Testis (tissue), 2 donors: ENCODE measurements at regions not wholly inside any gene's neighbourhood (a gene's known extent, or its start where the extent isn't known, plus 50 kb on each side); places are given as distances from the start of the nearest gene placed in this dataset.

Experiments
- DNase-seq: peaks from one replicate; pipeline ENCODE4 v3.0.0-alpha.2; 2019
- H3K27ac ChIP-seq, 2 donors: fragments of 200-600 bp; sonication (generic); one replicate each; pipeline ENCODE4 v1.5.1; 2019
- H3K27me3 ChIP-seq: fragments of 200-600 bp; sonication (generic); one replicate; pipeline ENCODE4 v1.5.1; 2019
- H3K36me3 ChIP-seq: fragments of 200-600 bp; sonication (generic); one replicate; pipeline ENCODE4 v1.5.1; 2017; ENCODE audit warnings: low read depth; ENCODE audit errors: missing control alignments
- H3K4me1 ChIP-seq: fragments of 200-600 bp; sonication (generic); one replicate; pipeline ENCODE4 v1.5.1; 2019
- H3K4me3 ChIP-seq, 2 donors: fragments of 200-600 bp; sonication (generic); one replicate each; pipeline ENCODE4 v1.5.1; 2017 to 2019
- H3K9me3 ChIP-seq: fragments of 200-600 bp; sonication (generic); one replicate; pipeline ENCODE4 v1.5.1; 2017
- POLR2A ChIP-seq: fragments of 450-650 bp; IDR thresholded peaks from one replicate; pipeline ENCODE4 v1.6.1; 2017; ENCODE audit warnings: antibody characterized with exemption, mild to moderate bottlenecking, moderate library complexity
- WGBS, 2 donors: methylation state at CpG; one replicate each; pipeline ENCODE4 v1.1.5; 2018; 5-methylcytosine and 5-hydroxymethylcytosine counted together
- intact Hi-C: fragments of 100-400 bp; cut with DNase I; formaldehyde crosslinking; loops from one replicate; pipeline ENCODE4 v1.15.1; 2023; ENCODE audit warnings: low total_unique reads
- TF ChIP-seq, protein P1 (sequence below), 3 experiments: fragments of 450-650 bp in 2 of 3; fragments of 200-600 bp in 1 of 3; sonication (generic) in 1 of 3; IDR thresholded peaks; one replicate each; pipeline ENCODE4 v1.5.1; 2016 to 2019; ENCODE audit warnings: antibody characterized with exemption in 3 of 3, mild to moderate bottlenecking in 2 of 3, moderate library complexity in 1 of 3

DNA sequence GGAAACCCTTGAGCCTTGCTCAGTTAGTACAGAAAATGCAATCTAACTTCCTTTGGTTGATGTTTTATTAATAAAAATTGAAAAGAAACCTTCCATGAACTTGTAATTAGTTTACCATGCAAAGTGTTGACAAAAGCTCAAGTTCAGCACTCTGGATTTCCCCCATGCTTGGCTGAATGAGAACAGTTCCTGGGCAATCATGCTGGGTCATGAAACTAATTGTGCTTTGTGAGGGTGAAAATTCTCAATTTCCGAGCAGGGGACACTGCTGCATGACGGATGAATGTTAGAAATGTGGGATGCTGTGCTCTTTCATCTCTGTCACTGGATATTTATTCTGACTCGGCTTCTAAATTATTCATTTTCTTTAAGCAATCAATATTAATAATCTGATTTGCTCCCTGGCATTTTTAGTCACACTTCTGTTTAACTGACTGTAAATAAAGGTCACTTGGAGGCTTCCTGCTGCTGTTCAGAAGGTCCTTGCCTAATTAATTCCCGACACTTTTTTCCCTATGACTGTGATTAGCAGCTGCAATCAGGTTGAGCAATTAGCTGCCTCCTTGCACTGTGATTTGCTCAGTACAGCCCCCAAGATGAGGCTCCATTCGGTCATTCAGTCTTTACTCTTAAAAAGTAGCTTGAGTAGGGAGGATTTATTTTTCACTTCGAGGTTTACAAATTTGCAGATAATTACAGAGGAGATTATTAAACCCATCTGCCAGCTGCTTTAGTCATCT, 678.1 kb upstream of the ZNF608 start:
- Histone ChIP-seq H3K9me3 (no peaks in the 10 kb centered on the region), H3K27me3 (no peaks in the 10 kb centered on the region), H3K4me1 (no peaks in the 10 kb centered on the region), H3K4me3 (no peak overlapping the region), H3K27ac (no peak overlapping the region), H3K36me3 (no peaks in the 10 kb centered on the region)
- WGBS, 2 donors: 59 to 65% methylated on average over 6 of the region's 6 CpGs
- intact Hi-C loops: no loop called here
- no peak for DNase-seq
- TF ChIP-seq, protein P1, sequence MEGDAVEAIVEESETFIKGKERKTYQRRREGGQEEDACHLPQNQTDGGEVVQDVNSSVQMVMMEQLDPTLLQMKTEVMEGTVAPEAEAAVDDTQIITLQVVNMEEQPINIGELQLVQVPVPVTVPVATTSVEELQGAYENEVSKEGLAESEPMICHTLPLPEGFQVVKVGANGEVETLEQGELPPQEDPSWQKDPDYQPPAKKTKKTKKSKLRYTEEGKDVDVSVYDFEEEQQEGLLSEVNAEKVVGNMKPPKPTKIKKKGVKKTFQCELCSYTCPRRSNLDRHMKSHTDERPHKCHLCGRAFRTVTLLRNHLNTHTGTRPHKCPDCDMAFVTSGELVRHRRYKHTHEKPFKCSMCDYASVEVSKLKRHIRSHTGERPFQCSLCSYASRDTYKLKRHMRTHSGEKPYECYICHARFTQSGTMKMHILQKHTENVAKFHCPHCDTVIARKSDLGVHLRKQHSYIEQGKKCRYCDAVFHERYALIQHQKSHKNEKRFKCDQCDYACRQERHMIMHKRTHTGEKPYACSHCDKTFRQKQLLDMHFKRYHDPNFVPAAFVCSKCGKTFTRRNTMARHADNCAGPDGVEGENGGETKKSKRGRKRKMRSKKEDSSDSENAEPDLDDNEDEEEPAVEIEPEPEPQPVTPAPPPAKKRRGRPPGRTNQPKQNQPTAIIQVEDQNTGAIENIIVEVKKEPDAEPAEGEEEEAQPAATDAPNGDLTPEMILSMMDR (IDR thresholded peaks at IDR 0.05): no peak
- no peak for TF ChIP-seq POLR2A

DNA sequence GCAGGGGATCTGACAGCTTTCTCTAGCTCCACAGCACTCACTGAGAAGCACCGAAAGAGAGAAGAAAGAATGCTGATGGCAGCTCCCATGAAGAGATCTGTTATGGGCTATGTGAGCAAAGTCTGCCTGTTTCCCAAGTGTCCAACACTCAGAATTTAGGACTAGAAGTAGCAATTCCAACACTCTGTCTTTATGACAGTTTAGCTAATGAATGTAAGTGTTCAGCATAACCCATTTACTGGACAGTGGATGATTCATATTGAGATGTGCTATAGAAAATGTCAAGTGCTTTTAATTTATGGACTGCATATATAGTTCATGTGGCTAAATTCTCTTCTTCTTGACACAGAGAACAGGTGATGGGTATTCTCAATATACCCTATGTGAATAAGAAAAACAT, 683.1 kb upstream of the ZNF608 start:
- Histone ChIP-seq H3K4me3 (no peak overlapping the region), H3K36me3 (no peaks in the 10 kb centered on the region), H3K27me3 (no peaks in the 10 kb centered on the region), H3K4me1 (no peaks in the 10 kb centered on the region), H3K27ac (no peak overlapping the region), H3K9me3 (no peaks in the 10 kb centered on the region)
- TF ChIP-seq POLR2A: no peak
- TF ChIP-seq, protein P1 (IDR thresholded peaks at IDR 0.05): no peak
- 64 to 71% methylated on average over 1 of the region's 1 CpG for WGBS, 2 donors
- intact Hi-C loops: no loop called here
- DNase-seq: no peak

DNA sequence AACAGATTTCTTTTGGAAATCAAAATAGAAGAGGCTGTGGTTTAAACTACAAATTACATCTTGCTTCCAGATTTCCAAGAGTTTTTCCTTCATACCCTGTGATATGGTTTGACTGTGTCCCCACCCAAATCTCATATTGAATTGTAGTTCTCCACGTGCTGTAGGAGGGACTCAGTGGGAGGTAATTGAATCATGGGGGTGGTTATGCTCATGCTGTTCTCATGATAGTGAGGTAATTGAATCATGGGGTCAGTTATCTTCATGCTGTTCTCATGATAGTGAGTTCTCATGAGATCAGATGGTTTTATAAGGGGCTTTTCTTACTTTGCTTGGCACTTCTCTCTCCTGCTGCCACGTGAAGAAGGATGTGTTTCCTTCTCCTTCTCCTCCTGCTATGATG, 687.0 kb upstream of the ZNF608 start:
- intact Hi-C loops: no loop called here

DNA sequence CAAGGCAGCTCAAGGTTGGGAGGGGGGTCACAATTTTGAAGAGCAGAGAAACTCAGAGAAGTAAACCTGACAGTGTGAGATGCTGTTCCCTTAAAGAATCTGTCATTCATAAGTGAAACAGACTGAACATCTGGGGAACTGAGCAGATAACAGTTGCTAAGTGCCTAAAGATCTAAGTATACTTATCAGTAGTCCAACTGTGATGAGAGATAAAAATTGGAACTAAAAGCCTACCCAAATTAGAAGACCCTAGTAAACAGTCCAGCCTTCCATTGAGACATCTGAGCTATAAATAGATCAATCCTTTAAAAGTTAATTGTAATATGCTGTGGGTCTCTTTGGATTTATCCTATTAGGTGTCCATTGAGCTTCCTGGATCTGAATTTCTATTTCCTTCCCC, 692.8 kb upstream of the ZNF608 start:
- Histone ChIP-seq H3K4me3 (no peak overlapping the region), H3K36me3 (no peaks in the 10 kb centered on the region), H3K27ac (no peak overlapping the region), H3K27me3 (no peaks in the 10 kb centered on the region), H3K4me1 (no peaks in the 10 kb centered on the region), H3K9me3 (no peaks in the 10 kb centered on the region)
- intact Hi-C loops: no loop called here
- no peak for DNase-seq
- TF ChIP-seq, protein P1 (IDR thresholded peaks at IDR 0.05): no peak
- TF ChIP-seq POLR2A: no peak

More for the DNA sequence above, 687.0 kb upstream of the ZNF608 start:
- Histone ChIP-seq H3K36me3 (no peaks in the 10 kb centered on the region), H3K27me3 (no peaks in the 10 kb centered on the region), H3K9me3 (no peaks in the 10 kb centered on the region), H3K4me1 (no peaks in the 10 kb centered on the region), H3K4me3 (no peak overlapping the region), H3K27ac (no peak overlapping the region)
- 59 to 67% methylated on average over 2 of the region's 2 CpGs for WGBS, 2 donors
- DNase-seq: no peak
- no peak for TF ChIP-seq POLR2A
- TF ChIP-seq, protein P1 (IDR thresholded peaks at IDR 0.05): no peak

DNA sequence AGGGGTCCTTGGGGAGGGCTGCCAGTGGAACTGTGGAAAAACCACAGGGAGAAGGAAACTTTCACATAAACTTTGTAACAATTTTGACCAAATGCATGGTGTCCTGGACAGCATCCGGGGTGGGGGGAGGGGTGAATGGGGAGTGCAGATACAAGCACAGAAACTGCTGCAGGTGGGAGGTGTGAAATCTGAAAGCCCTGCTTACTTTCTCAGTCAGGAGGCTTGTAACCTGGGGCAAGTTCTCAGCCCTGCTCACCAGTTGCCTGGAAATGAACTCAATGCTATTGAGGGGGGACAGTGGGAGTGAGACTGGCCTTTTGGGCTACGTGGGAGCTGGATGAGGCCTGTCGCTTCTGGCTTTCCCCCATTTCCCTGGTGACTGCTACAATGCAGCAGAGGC, 694.5 kb upstream of the ZNF608 start:
- intact Hi-C loops: no loop called here
- Histone ChIP-seq H3K9me3 (no peaks in the 10 kb centered on the region), H3K4me1 (no peaks in the 10 kb centered on the region), H3K36me3 (no peaks in the 10 kb centered on the region), H3K27me3 (no peaks in the 10 kb centered on the region), H3K4me3 (no peak overlapping the region), H3K27ac (no peak overlapping the region)
- no peak for TF ChIP-seq POLR2A
- TF ChIP-seq, protein P1 (IDR thresholded peaks at IDR 0.05): no peak
- 84 to 88% methylated on average over 3 of the region's 3 CpGs for WGBS, 2 donors
- DNase-seq: no peak
